DMS 273 (cell line): ENCODE measurements at regions not wholly inside any gene's neighbourhood (a gene's known extent, or its start where the extent isn't known, plus 50 kb on each side); places are given as distances from the start of the nearest gene placed in this dataset.
A peak's percentile ranks its signal among the peaks of the same experiment; 100 is the strongest.

Source experiments
- DNase-seq: peaks from one replicate; lab custom pipeline; 2025; ENCODE audit not compliant: unreplicated experiment; lab: John Stamatoyannopoulos, UW

DNA sequence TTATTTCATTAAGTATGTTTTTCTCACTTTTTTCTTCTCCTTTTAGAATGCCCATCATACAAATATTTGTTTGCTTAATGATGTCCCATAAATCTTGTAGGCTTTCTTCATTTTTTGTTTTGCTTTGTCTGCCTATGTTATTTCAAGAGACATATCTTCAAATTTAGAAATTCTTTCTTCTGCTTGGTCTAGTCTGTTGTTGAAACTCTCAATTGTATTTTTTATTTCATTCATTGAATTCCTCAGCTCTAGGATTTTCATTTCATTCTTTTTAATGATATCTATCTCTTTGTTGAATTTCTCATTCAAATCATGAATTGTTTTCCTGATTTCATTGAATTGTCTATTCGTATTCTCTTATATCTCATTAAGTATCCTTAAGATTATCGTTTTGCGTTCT, 125.1 kb upstream of the VIPR2 start:
- DNase-seq: no peak

DNA sequence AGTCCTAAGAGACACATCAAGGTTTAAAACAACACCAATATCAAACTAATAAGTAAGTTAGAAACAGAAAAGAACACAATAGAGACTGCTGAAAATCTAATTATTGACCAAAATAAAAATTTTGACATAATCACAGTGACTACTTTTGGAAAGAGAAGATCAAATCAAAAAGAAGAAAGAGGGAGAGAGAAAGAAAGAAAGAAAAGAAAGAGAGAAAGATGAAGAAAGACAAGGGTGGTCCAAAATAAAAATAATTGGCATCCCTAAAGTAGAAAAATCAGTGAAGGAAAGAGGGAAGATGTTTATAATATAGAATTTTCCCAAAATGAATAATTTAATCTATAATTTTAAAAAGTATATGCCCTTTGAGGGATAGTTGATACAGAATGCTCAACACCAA, 118.8 kb upstream of the VIPR2 start:
- no peak for DNase-seq

DNA sequence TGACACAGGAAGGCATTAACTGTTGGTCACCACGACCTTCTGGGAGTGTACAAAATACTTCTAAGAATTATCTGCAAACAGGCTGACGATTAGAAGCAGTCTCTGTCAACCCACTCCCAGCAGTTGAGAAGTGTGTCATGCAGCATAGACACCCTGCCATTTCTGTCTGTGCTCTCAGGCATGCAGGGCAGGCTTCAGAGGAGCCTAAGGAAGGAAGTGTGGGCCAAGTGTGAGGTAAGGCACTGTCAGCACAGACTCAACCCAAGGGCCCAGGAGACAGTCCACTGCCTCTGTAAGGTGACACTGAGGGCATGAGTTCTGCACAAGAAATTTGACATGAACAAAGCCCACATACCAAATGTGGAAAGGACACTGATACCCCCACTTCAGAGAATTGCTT, 109.0 kb upstream of the VIPR2 start:
- DNase-seq: no peak

DNA sequence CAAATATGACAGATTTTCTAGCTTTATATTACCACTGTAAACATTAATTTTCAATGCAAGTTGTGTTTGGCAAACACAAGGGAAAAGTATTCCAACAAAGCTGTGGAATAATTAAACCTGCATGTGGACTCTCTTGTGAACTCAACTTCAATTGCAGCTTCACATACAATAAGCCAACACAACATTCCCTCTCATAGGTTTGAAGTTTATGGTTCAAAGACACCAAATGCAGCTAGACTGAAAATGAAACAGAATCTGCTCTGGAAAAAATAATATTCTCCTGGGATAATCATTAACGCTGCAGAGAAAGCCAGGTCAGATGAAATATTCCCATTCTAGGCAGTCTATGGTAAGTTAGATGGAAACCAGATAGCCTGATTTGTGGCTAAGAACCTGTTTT, 105.8 kb upstream of the VIPR2 start:
- no peak for DNase-seq

DNA sequence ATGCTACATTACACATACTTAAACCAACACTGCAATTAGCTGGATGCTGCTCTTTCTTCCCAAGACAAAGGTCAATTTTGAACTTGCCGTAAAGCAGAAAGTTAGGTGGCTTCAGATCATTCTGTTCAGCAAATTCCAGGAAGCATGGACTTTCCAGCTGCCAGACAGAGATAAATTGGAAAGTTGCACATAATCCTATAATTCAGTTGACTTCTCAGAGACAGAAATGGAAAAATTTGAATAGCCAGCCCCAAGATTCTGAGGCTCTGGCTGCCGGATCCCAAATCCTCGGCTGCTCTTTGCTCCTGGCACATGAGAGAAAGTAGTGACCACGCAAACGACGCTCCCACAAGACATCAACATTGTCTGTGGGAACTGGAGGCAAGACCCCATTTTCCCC, 105.0 kb upstream of the VIPR2 start:
- DNase-seq: no peak

DNA sequence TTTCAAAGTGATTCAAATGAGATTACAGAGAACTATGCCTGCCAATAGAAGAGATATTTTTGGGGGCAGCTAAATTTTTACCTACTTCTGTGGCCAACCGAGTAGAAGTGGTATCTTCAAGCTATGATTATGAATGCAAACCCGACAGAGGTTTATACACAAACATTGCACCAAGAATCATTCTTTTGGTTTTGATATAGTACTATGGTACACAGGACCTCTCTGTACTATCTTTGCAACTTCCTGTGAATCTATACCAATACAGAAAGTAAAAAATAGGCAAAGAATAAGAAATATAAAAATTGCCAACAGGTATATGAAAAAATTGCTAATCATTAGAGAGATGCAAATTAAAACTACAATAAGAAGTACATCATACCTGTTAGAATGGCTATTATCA, 103.2 kb upstream of the VIPR2 start:
- no peak for DNase-seq

DNA sequence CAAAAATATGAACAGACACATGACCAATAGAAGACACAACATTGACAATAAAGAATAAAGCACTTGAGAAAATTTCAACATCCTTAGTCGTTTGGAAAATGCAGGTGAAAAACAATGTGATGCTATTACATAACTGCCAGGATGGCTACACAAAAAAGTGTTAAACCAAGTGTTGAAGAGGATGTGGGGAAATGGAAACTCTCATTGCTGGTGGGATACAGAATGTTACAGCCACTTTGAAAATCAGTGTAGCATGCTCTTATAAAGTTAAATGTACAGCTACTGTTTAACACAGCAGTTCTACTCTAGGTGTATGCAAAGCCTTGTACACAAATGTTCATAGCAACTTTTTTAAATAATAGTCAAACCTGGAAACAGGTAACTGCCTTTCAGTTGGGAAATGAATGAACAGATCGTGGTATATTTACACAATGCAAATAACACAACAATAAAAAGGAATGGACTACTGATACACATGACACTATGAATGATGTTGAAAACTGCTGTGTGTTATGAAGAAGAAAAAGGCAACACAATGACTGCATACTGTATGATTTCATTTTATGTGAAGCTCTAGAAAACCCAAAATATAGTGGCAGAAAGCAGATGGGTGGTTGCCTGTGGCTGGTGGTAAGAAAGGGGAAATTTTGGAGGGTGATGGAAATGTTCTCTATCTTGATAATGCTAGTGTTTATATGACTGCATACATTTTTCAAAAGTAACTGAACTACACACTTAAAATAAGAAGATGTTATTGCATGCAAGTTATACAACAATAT, 102.2 kb upstream of the VIPR2 start:
- DNase-seq: no peak

DNA sequence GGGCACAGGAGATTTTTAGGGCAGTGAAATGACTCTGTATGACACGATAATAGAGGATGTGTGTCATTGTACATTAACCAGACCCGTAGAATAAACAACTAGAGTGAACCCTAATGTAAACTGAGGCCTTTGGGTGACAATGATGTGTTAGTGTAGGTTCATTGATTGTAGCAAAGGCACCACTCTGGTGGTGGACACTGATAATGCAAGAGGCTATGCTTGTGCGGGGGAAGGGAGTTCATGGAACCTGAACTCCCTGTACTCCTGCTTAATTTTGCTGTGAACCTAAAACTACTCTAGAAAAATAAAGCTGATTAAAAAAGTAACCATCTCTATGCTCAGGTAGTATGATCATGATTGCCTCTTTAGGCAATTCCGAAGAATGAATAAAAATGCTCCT, 96.3 kb upstream of the VIPR2 start:
- peak; percentile 33 for DNase-seq

DNA sequence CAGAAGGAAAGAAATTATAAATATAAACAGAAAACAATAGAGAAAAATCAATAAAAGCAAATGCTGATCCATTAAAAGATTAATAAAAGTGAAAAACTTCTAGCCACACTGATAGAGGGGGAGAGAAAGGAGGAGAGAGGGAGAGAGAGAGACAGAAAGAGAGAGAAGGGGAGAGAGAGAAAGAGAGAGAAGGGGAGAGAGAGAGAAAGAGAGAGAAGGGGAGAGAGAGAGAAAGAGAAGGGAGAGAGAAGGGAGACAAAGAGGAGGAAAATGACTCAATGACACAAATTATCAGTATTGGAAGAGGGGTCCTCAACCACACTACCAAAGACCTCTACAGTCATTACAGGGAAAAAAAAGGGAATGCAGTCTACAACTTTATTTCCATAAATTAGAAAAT, 94.4 kb upstream of the VIPR2 start:
- DNase-seq: no peak

DNA sequence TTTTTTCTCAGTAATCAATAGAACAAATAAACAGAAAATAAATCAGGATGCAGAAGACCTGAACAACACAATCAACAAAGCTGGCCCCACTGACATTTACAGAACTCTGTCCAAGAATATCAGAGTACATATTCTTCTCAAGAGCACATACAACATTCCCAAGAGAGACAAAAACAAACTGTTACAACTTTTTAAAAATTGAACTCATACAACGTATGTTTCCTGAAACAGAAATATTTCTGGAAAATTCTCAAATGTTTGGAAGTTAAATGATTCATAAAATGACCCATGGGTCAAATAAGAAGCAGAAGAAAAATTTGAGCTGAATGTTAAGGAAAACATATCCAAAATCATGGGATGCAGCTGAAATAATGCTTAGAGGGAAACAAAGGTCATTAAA, 93.9 kb upstream of the VIPR2 start:
- no peak for DNase-seq

DNA sequence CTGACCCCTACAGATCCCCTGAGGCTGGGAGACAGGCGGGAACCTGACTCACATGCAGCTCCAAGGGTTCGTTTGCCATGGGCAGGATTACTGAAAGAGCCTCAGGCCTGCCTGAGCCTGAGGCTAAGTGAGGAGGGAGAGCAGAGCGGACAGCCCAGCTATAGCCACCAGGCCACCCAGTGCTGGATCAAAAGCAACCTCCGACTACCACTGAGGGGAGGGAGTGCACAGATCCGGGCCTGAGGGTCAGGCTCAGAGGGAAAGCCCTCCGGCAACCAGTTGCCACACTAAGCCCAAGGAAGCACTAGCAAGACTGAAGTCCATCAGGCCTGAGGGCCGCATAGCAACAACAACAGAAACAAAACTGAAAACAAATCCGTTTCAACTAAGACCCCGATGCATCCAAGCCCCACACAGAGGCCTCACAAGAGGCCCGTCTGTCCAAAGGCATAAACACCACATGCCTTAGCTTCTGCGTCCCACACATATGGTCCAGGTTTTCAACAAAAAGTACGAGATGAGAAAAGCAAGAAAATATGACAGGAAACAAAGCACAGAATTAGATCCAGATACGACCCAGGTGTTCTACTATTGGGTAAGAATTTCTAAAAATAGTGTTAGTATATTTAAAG, 92.5 kb upstream of the VIPR2 start:
- no peak for DNase-seq

DNA sequence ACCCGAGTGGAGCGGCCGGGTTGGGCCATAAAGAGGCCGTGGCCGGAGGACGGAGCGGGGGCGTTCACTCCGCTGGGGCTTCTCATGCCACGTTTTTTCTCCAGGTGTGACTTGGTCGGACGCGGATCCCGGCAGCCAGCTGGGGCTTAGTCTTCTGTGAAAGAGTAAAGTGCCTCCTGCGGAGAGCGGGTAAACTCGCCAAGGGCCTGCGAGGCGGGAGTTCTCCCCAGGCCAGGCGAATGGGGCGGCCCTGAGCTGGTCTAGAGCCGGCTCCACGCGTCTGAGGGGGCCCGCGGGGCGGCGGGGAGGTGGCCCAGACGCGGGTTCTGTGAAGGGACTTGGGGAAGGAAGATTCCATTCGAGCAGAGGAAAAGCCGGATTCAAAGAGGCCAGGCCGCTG, 86.3 kb upstream of the VIPR2 start:
- DNase-seq: no peak

DNA sequence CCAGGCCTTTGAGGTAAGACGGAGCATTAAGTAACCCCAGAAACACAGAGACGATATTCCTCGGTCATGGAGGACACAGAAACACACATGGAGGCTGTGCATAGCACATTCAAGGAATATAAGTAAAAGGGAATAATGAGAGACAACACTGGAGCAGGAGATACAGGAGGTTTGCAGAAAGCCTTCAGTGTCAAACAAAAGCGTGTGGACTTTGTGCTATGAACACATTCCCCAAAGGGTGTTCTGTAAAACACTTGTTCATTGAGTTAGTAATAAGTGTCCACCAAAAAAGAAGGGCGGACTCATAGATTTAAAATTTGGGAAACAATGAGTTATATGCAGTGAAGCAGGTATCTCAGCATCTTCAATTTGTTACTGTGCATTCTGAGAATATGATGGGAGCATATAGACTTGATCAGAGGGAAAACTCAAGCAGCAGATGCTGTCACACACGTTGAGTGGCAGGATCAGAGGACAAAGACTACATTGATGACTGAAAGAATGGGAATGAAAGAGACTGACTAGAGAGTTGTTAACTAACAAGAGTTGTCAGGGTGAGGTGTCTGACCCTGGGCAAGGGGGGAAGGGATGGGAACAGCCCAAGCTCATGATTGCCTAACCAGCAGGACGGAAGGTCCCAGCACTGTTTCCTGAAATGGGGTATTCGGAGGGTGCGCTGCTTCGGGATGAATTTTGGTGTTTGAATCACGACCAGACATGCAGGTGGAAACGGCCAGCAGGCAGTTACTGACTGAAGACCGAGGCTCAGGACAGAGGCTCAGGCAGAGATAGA, 85.2 kb upstream of the VIPR2 start:
- DNase-seq: no peak

DNA sequence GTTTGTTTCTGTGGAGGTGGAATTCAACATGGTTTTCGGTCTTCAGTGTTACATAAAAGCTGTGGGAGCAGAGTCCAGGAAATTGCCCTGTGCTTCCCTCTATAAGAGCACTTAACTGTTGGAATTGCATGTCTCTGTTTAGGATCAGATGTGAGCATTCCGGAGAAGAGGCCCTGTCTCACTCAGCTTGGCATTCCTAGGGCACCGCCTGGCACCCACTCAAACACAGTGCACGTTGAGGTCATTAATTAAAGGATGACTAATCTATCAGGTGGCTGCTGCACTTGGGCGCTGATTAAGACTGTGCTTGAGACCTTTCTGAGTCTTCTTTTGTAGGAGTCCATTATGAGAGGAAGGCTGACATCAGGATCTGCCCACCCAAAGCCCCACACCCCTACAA, 82.8 kb upstream of the VIPR2 start:
- peak; percentile 45 for DNase-seq

DNA sequence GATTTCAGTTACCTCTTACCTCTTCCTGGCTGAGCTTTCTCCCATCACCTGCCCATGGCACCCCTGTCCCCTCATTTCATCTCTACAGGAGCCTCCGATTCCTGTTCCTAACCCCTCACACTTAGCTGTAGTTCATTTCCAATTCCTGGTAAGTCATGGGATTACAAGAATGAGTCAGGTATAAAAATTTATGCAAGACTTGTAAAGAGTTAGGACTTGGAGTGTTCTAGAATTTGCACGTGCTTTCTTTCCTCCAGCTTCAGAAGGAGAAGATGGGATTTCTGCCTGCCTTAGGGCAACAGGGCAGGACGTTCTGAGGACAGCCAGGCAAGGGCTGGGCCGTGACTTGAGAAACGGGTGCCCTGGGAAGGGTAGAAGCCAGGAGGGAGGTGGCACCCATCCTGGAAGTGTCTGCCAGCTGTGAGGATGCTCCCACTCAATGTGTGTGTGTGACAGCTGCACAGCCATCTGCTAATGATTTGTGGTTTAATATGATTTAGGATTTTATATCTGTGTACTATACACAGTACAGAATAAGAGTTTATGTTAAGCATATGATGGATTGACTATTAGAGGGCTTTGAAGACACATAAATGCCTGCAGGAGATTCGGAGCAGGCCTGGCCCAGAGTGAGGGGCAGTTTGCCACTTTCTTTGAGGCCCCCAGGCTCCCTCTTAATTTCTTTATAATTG, 81.5 kb upstream of the VIPR2 start:
- DNase-seq: no peak

DNA sequence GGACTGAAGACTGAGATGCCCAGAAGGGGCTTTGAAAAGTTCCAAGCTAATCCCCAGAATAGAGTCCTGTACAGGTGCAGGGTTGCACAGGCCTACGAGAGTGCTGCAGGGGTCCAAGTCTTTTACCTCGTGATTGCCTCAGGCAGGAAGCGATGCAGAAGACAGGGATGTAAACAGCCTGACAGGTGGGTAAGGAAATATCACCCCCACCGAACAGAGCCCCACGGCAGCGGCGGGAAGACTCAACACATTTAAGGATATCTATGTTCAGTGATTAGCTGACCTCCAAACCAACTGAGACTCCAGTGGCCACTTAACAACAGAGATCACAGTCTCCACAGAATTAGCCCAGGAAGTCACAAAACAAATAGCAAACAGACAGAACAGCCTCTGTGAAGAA, 73.9 kb upstream of the VIPR2 start:
- no peak for DNase-seq

DNA sequence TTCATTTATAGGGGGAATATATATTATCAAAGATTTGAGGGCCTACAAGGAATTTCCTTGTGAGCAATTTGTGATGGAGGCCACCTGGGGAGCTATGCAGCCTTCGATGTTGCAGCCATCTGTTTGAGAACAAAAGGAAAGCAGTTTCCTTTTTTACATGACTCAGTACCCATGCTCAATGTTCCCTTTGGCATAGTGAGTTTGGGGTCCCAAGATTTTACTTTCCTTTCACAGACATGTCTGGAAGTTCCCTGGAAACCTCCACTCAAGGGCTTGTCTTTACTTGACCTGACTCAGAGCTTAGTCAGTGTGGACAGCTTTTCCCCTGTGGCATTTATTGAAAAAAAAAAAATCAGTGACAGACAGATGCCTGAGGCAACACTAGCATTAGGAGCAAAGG, 73.5 kb upstream of the VIPR2 start:
- no peak for DNase-seq

DNA sequence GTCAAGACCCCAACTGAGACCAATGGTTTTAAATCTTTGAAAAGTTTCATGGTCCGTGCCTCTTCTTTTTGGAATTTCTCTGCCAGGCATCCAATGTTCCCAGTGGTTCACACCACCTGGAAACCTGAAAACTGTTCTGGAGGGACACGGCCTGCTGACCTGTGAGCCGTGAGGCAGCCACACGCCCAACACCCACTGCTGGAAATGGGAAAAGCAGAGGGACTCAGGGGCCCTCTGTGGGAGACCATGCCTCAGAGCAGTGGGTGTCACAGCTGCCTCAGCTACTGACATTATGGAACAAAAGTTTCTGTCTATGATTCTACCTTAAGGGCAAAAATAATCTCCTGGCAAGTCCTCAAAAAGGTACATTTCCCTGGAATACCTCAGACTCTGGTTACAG, 70.4 kb upstream of the VIPR2 start:
- DNase-seq: no peak

DNA sequence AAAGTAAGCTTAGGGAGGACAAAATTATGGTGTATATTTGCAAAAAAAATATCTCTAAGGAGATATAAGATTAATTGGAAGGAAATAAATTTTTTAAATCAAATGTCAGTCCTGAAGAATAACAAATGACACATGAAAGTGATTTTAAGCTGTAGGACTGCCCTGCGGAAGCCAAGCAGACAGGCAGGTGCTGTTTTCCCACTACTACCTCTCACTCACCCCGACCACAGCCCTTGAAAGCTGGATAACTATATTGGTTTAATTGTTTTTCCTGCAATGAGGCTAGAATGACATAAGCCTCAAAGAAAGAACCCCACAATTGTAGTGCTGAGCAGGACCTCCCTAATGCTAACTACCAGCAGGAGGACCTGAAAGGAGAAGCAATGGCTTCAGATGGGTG, 68.6 kb upstream of the VIPR2 start:
- no peak for DNase-seq

DNA sequence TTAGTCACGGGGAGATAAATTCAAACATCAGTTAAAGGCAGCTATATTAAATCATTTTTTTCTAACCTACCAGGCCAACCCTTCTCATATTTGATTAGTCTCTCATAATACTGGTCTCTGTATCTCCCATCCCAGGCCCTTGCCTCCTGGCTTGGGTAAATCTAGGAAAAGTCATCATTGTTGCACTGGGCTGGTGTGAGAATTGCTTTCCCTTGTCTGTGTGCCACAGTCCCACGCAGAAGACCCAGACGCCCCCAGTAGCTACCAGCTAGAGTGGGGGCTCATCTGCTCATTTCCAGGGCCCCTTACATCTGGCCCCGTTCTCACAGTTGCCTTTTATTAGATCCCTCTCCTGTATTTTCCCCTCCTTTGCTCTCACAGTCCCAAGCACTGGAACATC, 67.6 kb upstream of the VIPR2 start:
- no peak for DNase-seq

DNA sequence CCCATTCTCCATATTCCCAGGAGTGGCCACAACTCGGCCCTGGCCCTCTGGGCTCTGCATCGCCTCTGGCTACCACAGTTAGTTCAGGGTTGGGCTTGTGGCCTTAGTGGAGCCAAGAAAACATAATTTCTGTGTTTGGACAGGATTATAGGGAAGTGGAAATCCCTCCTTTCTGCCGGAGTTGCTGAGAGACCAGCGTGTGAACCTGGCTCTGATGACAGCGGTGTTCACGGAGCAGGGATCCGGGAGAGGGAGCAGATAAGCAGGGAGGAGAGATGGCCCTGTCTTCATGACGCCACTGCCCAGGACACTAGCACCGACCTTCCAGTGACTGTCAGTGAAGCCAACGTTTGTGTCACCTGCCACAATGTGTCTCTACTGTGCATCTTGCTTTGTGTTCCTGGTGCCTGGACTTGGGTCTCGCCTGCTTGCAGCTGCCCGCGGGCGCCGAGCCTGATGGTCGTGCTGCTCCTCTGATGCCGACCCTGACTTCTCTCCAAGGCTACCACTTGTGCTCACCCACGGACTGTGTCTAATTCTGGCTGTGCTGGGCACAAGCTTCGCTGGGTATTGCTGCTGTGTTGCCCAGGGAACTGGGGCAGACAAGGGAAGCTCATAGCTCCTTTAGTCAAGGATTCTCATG, 67.0 kb upstream of the VIPR2 start:
- no peak for DNase-seq
